GM19035 (cell line): ENCODE measurements at regions not wholly inside any gene's neighbourhood (a gene's known extent, or its start where the extent isn't known, plus 50 kb on each side); places are given as distances from the start of the nearest gene placed in this dataset.

Experiments used
- ATAC-seq: cut with Tn5 transposase; IDR thresholded peaks from one replicate; pipeline ENCODE4 v1.9.1; 2021; ENCODE audit not compliant: unreplicated experiment

GRCh38 chr3:180184816-180185215 lies 148.1 kb upstream of the PEX5L start:
- ATAC-seq, result no peak

DNA sequence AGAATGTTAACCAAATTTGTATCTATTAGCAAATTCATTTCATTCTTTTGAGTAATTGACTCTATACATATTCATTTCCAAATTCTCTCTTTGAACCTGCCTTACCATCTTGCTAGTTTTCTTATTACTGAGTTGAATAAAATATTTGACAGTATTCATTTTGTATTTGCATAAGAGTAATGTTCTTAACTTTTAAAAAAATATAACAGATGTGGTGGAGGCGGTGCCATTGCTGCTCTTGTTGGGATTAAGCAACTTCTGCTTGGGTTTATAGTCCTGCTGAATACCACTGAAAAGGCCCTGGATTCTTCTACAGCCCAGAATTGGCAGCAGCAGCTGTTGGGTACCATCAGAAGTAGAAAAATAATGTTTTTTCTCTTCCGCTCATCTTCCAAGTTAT lies 148.9 kb upstream of the PEX5L start:
- no peak for ATAC-seq

GRCh38 chr3:180188512-180189309 lies 152.0 kb upstream of the PEX5L start:
- peak; percentile 61 for ATAC-seq

DNA sequence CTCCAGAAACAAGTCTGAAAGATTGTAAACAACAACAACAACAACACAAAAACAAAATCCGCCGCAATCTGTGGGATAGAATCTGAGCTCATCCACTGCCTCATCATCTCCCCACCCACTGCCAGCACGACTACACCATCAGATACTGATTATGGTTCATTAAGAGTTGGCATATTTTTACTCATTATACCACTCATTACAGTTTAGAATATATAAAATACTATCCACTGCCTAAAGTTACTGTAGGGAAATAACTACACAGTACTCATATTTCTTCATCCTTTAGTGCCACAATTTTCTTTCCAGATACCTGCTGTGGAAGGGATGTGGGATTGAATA lies 152.5 kb upstream of the PEX5L start:
- no peak for ATAC-seq

GRCh38 chr3:180196658-180197057 lies 159.9 kb upstream of the PEX5L start:
- no peak for ATAC-seq

- ATAC-seq, result no peak
Measured at GRCh38 chr3:180199417-180199995, 162.8 kb upstream of the PEX5L start.

DNA sequence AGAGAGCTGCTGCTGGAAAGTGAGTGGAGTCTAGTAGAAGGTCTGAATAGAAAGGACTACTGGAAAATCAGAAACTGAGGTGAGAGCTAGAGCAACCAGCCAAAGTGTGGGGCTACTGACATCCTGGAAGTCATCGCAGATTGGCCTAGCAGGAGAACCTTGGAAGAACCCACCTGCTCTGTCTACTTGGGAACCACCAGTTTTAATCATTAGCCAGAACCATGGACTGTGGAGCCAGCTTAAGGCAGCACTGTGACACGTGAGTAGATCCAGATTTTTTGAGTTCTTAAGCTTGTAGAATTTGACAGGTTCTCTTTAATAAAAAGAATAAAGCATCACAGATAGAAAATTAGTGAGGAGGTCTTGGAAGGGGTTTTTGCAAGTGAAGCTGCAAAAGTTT lies 179.1 kb upstream of the PEX5L start:
- no peak for ATAC-seq

- no peak for ATAC-seq
Measured at GRCh38 chr3:180223268-180223667, 186.5 kb upstream of the PEX5L start.

GRCh38 chr3:180229113-180229512 lies 192.4 kb upstream of the PEX5L start:
- no peak for ATAC-seq

DNA sequence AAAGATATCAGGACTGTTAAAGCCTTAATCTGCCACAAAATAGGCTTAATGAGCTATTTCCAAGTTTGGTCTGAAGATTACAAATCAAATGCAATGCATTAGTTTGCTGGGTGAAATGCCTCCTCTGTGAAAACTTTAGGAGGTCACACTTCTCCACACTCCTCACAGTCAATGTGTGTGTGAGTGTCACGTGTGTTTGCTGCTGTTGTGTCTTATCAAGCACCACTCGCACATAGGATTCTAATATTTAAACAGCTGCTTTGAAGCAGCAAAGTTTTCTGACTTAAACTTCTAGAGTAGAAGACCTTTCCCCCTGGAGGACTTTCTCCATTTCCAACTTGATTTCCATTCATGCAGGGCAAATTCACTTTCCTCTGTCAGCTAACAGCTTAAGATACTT lies 203.2 kb upstream of the PEX5L start:
- no peak for ATAC-seq

DNA sequence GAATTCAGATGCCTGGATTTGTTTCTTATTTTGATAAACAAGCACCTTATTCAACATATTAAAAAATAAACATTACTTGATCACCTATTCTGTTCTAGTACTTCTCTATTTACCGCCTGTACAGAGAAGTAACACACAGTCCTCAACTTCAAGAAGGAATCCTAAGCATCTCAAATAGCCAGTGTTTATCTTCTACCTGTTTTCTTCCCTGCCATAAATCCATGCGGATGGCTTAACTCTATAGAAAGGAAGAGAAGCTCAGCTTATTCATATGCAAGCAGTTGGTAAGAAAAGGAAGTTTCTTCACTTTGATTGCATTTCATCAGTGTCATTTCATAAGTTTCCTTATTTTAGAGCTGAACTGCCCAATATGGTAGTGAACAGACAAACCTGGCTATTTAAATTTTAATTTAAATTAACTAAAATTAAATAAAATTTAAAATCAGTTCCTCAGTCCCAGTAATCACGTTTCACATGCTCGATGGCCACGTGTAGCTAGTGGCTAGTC lies 210.0 kb upstream of the PEX5L start:
- no peak for ATAC-seq

- no peak for ATAC-seq
Measured at GRCh38 chr3:180250172-180250571, 213.4 kb upstream of the PEX5L start.

- ATAC-seq, result no peak
Measured at GRCh38 chr3:180252683-180253082, 215.9 kb upstream of the PEX5L start.

- ATAC-seq, result no peak
Measured at GRCh38 chr3:180253283-180253682, 216.5 kb upstream of the PEX5L start.

DNA sequence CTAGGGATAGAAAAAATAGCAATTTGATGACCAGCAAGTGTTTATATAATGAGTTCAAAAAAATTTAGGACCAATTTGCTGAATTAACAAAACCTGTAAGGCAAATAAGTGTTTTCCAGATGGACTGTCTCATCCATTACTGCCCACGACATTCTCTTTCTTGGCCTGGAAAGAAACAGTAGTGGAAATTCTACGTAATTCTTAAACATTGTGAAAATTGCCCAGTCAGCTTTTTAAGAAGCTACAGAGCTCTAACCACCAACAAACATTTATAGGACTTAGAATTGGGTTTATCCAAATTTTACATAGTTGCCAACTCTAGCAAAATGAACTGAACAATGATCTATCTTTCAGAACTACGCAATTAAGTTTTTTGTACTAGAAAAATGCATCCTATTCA lies 227.7 kb upstream of the PEX5L start:
- ATAC-seq, result no peak

DNA sequence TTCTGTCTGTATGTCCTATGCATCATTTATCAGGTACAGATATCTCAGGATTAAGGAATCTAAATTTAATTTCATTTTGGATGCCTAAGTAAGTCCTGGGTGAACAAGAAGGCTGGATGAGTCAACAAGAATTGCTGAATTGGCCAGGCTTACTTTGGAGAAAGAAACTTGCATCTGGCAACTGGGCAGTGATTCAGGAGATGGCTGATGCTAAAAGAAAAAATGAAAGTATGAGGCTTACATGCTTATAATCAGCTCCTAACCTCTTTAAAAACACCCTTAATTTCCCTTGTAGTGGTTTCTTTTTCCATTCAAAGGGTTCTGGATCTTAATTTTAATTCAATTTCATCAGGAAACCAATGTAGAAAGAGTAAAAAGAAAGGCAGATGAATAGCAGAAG lies 228.8 kb upstream of the PEX5L start:
- ATAC-seq, result no peak

DNA sequence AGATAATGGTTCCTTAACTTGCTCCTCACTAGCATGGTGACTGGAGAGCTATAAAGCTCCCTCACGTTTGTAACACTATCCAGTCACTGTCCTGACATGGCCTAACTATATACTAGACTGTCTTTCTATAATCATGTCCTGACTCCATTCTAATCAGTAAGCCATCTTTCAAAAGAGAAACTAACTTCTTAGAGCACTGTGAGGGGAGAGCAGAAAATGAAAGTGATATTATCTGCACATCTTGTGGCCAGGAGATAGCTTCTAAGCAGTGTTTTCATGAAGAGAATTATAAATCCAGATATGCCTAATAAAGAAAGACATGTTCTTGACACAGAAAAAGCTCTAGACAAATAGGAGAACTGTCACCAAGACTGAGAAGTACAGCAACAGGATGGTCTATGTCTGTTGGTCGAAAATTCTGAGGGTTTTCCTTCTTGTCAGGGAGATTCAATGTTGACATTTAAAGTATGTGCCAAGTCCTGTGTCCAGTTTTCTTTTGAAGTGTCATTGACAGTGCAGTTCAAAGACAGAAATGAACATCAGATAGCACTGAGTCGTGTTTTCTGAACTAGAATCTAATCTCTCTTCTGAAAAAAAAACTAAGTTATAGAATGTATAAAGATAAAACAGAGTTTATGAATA lies 230.6 kb upstream of the PEX5L start:
- peak; percentile 99 for ATAC-seq

DNA sequence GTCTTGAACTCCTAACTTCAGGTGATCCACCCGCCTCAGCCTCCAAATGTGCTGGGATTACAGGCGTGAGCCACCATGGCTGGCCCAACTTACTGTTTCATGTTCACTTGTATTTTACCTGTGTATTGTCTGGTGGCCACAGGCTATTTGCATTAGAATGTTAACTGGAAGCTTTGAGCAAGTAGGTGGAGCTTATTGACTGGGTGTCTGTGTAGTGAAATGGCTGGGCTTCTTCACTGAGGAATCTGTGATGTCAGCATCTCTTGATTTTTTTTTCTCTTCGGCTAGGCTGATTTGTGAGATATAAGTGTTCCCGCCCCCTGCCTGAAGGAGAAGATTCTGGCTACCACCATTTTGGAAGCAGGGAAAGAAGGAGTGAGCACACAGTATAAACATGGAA lies 237.8 kb upstream of the PEX5L start:
- ATAC-seq, result no peak

DNA sequence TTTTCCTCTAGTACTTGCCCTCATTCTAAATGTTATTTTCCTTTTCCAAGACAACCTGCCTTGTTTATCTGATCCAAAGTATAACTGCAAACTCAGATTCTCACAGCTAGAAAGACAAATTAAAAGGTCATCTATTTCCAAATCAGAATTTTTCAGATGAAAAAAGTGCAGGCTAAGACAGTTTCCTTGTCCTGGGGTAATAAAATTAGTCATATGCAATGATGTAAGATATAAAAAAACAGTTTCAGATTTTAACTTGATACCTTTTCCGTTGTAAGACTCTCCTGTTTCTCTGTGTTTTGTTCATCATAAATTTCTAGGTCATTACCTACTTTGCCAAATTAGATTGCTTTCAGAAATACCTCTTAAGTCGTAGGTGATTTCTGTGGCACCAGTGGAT lies 238.4 kb upstream of the PEX5L start:
- no peak for ATAC-seq

DNA sequence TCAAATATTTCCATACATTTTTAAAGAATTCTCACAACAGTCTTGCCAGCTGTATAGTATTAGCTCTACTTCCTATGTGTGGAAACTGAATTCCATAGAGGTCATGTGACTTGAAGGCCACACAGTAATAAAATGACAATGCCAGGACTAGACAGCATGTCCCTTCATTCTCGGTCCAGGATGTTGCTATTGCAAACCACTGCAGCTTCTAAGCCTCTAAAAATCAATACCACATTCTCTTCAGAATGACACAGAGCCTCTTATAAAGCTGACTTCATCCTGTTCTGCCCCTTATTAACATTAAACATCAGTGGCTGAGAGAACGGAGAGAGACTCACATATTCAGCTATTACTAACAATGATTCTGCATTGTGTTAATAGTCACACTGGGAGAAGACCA lies 240.3 kb upstream of the PEX5L start:
- ATAC-seq, result no peak

GRCh38 chr3:180278583-180279188 lies 241.9 kb upstream of the PEX5L start:
- ATAC-seq, result peak; percentile 95

- no peak for ATAC-seq
Measured at GRCh38 chr3:180280555-180280954, 243.8 kb upstream of the PEX5L start.
